A673 (cell line): ENCODE measurements at regions not wholly inside any gene's neighbourhood (a gene's known extent, or its start where the extent isn't known, plus 50 kb on each side); places are given as distances from the start of the nearest gene placed in this dataset.

Experiments
- BruUV-seq: library from RNA; stranded (reverse); fragments of 400-500 nt; replicated peaks from 2 replicates; lab custom pipeline; 2021; lab: Mats Ljungman, UMichigan
- CTCF ChIA-PET: fragments of 300-600 bp; sonication (Branson Sonifier 250); formaldehyde crosslinking; loops from one replicate; lab custom pipeline; 2022; ENCODE audit warnings: antibody characterized with exemption; lab: Charles Lee
- POLR2A ChIA-PET: fragments of 300-600 bp; sonication (Branson Sonifier 250); formaldehyde crosslinking; loops from one replicate; lab custom pipeline; 2022; ENCODE audit warnings: antibody characterized with exemption; ENCODE audit not compliant: low non-redundant PET; lab: Charles Lee
- DNase-seq: peaks from one replicate; pipeline ENCODE4 v3.0.0-alpha.2; 2015; ENCODE audit warnings: low spot score
- H3K27ac ChIP-seq: fragments of 200-600 bp; sonication (generic); 2 replicates; pipeline ENCODE4 v1.5.1; 2016; ENCODE audit warnings: mixed run types, low read depth, mild to moderate bottlenecking, mixed read lengths, antibody characterized with exemption, low read length; ENCODE audit not compliant: poor library complexity, severe bottlenecking
- H3K27me3 ChIP-seq: fragments of 200-600 bp; sonication (generic); replicated peaks from 2 replicates; pipeline ENCODE4 v1.6.1; 2017; ENCODE audit warnings: mixed run types, low read depth, mild to moderate bottlenecking, mixed read lengths, antibody characterized with exemption, low read length; ENCODE audit not compliant: insufficient read depth, poor library complexity
- H3K36me3 ChIP-seq: fragments of 200-600 bp; sonication (generic); 2 replicates; pipeline ENCODE4 v1.6.1; 2016; ENCODE audit warnings: mixed run types, mild to moderate bottlenecking, mixed read lengths, antibody characterized with exemption, low read length; ENCODE audit not compliant: insufficient read depth, poor library complexity, severe bottlenecking
- H3K4me1 ChIP-seq: fragments of 200-600 bp; sonication (generic); 2 replicates; pipeline ENCODE4 v1.6.1; 2017; ENCODE audit warnings: mixed run types, mild to moderate bottlenecking, mixed read lengths, antibody characterized with exemption, low read length; ENCODE audit not compliant: insufficient read depth, poor library complexity, severe bottlenecking
- H3K4me3 ChIP-seq: fragments of 200-600 bp; sonication (generic); 2 replicates; pipeline ENCODE4 v1.5.1; 2016; ENCODE audit warnings: low read depth, mixed run types, mild to moderate bottlenecking, mixed read lengths, low read length; ENCODE audit not compliant: poor library complexity, severe bottlenecking
- H3K9me3 ChIP-seq: fragments of 200-600 bp; sonication (generic); 2 replicates; pipeline ENCODE4 v1.6.1; 2016; ENCODE audit warnings: mixed run types, low read depth, mild to moderate bottlenecking, mixed read lengths, antibody characterized with exemption, low read length; ENCODE audit not compliant: poor library complexity, severe bottlenecking
- CTCF ChIP-seq: fragments of 300-800, 200-600 bp; sonication (generic); conservative IDR thresholded peaks from 2 replicates; pipeline ENCODE4 v1.5.1; 2017; ENCODE audit warnings: low read depth, mild to moderate bottlenecking, antibody characterized with exemption, low read length, moderate library complexity, mixed read lengths
- EZH2 ChIP-seq: fragments of 200-600 bp; sonication (generic); IDR thresholded peaks from 2 replicates; pipeline ENCODE4 v1.6.1; 2017; ENCODE audit warnings: borderline replicate concordance, low read depth, mild to moderate bottlenecking, mixed read lengths, antibody characterized with exemption, low read length; ENCODE audit not compliant: poor library complexity, severe bottlenecking
- intact Hi-C: fragments of 100-400 bp; cut with micrococcal nuclease; formaldehyde crosslinking; loops from one replicate; pipeline ENCODE4 v1.10.0; 2022; ENCODE audit not compliant: unreplicated experiment

- H3K36me3 ChIP-seq = no peaks in the 10 kb centered on the region
- no peak for DNase-seq
- BruUV-seq = no TSS peak
- TF ChIP-seq CTCF (no peak), EZH2 (no peak)
- no peak overlapping the region for H3K27ac ChIP-seq
- no peak overlapping the region for H3K4me3 ChIP-seq
- ChIA-PET POLR2A (interaction anchor here (0.5 kb wide), 1 partner anchor 15 kb away, joined by 7 read pairs; no protein-coding TSS in a partner anchor), CTCF (no interaction called here)
- no peaks in the 10 kb centered on the region for H3K27me3 ChIP-seq
- H3K9me3 ChIP-seq = no peaks in the 10 kb centered on the region
- intact Hi-C loops = no loop called here
- no peaks in the 10 kb centered on the region for H3K4me1 ChIP-seq
These were observed 198.3 kb upstream of the CNTNAP5 start for GRCh38 chr2:123826729-123827271.

GRCh38 chr2:123839326-123839725 is 185.8 kb upstream of the CNTNAP5 start:
- no peak overlapping the region for H3K27ac ChIP-seq
- no peak overlapping the region for H3K4me3 ChIP-seq
- CTCF ChIA-PET = no interaction called here

DNA sequence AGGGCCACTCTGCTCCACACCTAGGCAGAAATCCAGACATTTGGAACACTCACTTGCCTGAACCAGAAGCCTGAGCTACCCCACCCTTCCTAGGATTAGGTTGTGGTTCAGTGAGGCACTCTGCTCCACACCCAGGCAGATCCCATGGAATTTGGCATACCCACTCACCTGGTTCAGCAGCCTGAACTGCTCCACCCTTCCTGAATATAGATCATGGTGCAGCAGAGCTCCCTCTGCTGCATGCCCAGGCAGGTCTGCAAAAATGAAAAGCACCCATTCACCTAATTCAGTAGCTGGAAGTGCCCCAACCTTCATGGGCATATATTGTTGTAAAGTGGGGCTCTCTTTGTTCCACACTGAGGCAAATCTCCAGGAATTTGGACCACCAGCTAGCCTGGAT is 185.1 kb upstream of the CNTNAP5 start:
- CTCF ChIA-PET = no interaction called here

More at GRCh38 chr2:123839326-123839725, 185.8 kb upstream of the CNTNAP5 start:
- Histone ChIP-seq H3K9me3 (peaks cover 15% of the 10 kb centered on the region), H3K4me1 (no peaks in the 10 kb centered on the region), H3K36me3 (no peaks in the 10 kb centered on the region), H3K27me3 (no peaks in the 10 kb centered on the region)
- BruUV-seq = no TSS peak
- DNase-seq = no peak
- POLR2A ChIA-PET = no interaction called here
- intact Hi-C loops = no loop called here
- TF ChIP-seq EZH2 (no peak), CTCF (no peak)

More for the DNA sequence above, 185.1 kb upstream of the CNTNAP5 start:
- Histone ChIP-seq H3K4me1 (no peaks in the 10 kb centered on the region), H3K4me3 (no peak overlapping the region), H3K27me3 (no peaks in the 10 kb centered on the region), H3K9me3 (peaks cover 15% of the 10 kb centered on the region), H3K36me3 (no peaks in the 10 kb centered on the region), H3K27ac (no peak overlapping the region)
- POLR2A ChIA-PET = no interaction called here
- TF ChIP-seq CTCF = no peak
- TF ChIP-seq EZH2 = no peak
- BruUV-seq = no TSS peak
- no peak for DNase-seq
- intact Hi-C loops = no loop called here
